Caco-2 (cell line): ENCODE measurements at regions not wholly inside any gene's neighbourhood (a gene's known extent, or its start where the extent isn't known, plus 50 kb on each side); places are given as distances from the start of the nearest gene placed in this dataset.
"Not testable (repeated sequence)": the region's sequence is repeated elsewhere in the genome, so short reads cannot be mapped to it uniquely, and the experiment has no call there.

Experiments
- BruUV-seq: library from RNA; stranded (reverse); fragments of 400-500 nt; replicated peaks from 2 replicates; lab custom pipeline; 2021; lab: Mats Ljungman, UMichigan
- CTCF ChIA-PET: fragments of 300-600 bp; sonication (Branson Sonifier 250); formaldehyde crosslinking; loops from one replicate; lab custom pipeline; 2022; ENCODE audit warnings: antibody characterized with exemption; lab: Charles Lee
- POLR2A ChIA-PET: fragments of 300-600 bp; sonication (Branson Sonifier 250); formaldehyde crosslinking; loops from one replicate; lab custom pipeline; 2022; ENCODE audit warnings: antibody characterized with exemption; lab: Charles Lee
- DNase-seq, 2 experiments: peaks; one replicate each; pipeline versions ENCODE4 v3.0.0 to v3.0.0-alpha.2; 2020 to 2022
- H3K27me3 ChIP-seq: replicated peaks from 2 replicates; pipeline ENCODE4 v1.6.0; 2011; ENCODE audit warnings: low read length; ENCODE audit not compliant: control insufficient read depth, insufficient read depth
- H3K36me3 ChIP-seq: 2 replicates; pipeline ENCODE4 v1.5.1; 2011; ENCODE audit warnings: low read length; ENCODE audit not compliant: control insufficient read depth, insufficient read depth
- H3K4me1 ChIP-seq: fragments of 250-450 bp; sonication (Bioruptor Pico); 2 replicates; pipeline ENCODE4 v1.5.1; 2020; ENCODE audit warnings: mild to moderate bottlenecking
- H3K4me3 ChIP-seq: 2 replicates; pipeline ENCODE4 v1.5.1; 2011; ENCODE audit warnings: low read depth, mild to moderate bottlenecking, control low read depth, low read length
- H3K9me3 ChIP-seq: fragments of 250-450 bp; sonication (Bioruptor Pico); 2 replicates; pipeline ENCODE4 v1.5.1; 2020; ENCODE audit warnings: mild to moderate bottlenecking, moderate library complexity
- H3K27ac Mint-ChIP-seq: one replicate; pipeline ENCODE4 v1.8.0; 2022; ENCODE audit warnings: mixed read lengths; ENCODE audit not compliant: unreplicated experiment
- H3K27me3 Mint-ChIP-seq: one replicate; pipeline ENCODE4 v1.8.0; 2022; ENCODE audit warnings: mixed read lengths; ENCODE audit not compliant: insufficient read depth, unreplicated experiment
- H3K36me3 Mint-ChIP-seq: one replicate; pipeline ENCODE4 v1.8.0; 2022; ENCODE audit warnings: mild to moderate bottlenecking, mixed read lengths; ENCODE audit not compliant: insufficient read depth, unreplicated experiment
- H3K4me1 Mint-ChIP-seq: one replicate; pipeline ENCODE4 v1.8.0; 2022; ENCODE audit warnings: low read depth, mixed read lengths; ENCODE audit not compliant: unreplicated experiment
- H3K4me3 Mint-ChIP-seq: one replicate; pipeline ENCODE4 v1.8.0; 2022; ENCODE audit warnings: mild to moderate bottlenecking, moderate library complexity, mixed read lengths; ENCODE audit not compliant: unreplicated experiment
- H3K9me3 Mint-ChIP-seq: one replicate; pipeline ENCODE4 v1.8.0; 2022; ENCODE audit warnings: mixed read lengths; ENCODE audit not compliant: unreplicated experiment
- intact Hi-C: fragments of 100-400 bp; cut with micrococcal nuclease; formaldehyde crosslinking; loops from one replicate; pipeline ENCODE4 v1.10.0; 2022; ENCODE audit not compliant: unreplicated experiment
- TF ChIP-seq, protein P1 (sequence below), 2 experiments: fragments of 200-600 bp in 1 of 2; IDR thresholded peaks; 1 replicate in 1 of 2; 2 replicates in 1 of 2; pipeline versions ENCODE4 v1.5.1 to v1.8.0; 2011 to 2022; ENCODE audit warnings: antibody characterized with exemption in 1 of 2, control low read depth in 1 of 2, inconsistent platforms in 1 of 2, low read depth in 1 of 2, low read length in 1 of 2, mild to moderate bottlenecking in 1 of 2, moderate library complexity in 1 of 2; ENCODE audit not compliant: insufficient read depth in 1 of 2, severe bottlenecking in 1 of 2, unreplicated experiment in 1 of 2

DNA sequence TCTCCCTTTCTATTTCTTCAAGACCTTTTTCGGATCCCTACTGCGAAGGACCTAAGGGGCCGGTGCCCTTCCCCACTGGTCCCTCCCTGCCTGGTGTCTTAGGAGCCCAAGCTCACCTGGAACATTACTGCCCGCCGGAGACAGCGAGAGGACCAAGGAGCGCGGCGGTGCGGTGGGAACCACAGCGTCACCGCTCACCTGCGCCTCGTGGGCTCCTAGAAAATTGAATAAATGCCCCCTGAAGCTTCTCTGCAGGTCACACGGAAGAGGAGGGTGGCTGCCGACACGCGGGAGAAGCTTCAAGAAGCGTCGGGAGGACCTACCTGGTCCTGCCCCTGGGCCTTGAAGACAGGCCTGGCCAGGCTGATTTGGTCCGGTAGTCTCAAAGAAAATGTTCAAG, 65.2 kb downstream of the PPIAL4A start:
- Histone ChIP-seq H3K9me3 (no peaks in the 10 kb centered on the region), H3K36me3 (no peaks in the 10 kb centered on the region), H3K27me3 (no peaks in the 10 kb centered on the region), H3K4me1 (no peaks in the 10 kb centered on the region), H3K4me3 (no peak overlapping the region)
- no peak overlapping the region for H3K4me3 Mint-ChIP-seq
- CTCF ChIA-PET = no interaction called here
- H3K4me1 Mint-ChIP-seq = no peaks in the 10 kb centered on the region
- H3K27me3 Mint-ChIP-seq = no peaks in the 10 kb centered on the region
- POLR2A ChIA-PET = no interaction called here
- BruUV-seq = no TSS peak
- intact Hi-C loops = no loop called here
- DNase-seq = no peak
- TF ChIP-seq, protein P1, sequence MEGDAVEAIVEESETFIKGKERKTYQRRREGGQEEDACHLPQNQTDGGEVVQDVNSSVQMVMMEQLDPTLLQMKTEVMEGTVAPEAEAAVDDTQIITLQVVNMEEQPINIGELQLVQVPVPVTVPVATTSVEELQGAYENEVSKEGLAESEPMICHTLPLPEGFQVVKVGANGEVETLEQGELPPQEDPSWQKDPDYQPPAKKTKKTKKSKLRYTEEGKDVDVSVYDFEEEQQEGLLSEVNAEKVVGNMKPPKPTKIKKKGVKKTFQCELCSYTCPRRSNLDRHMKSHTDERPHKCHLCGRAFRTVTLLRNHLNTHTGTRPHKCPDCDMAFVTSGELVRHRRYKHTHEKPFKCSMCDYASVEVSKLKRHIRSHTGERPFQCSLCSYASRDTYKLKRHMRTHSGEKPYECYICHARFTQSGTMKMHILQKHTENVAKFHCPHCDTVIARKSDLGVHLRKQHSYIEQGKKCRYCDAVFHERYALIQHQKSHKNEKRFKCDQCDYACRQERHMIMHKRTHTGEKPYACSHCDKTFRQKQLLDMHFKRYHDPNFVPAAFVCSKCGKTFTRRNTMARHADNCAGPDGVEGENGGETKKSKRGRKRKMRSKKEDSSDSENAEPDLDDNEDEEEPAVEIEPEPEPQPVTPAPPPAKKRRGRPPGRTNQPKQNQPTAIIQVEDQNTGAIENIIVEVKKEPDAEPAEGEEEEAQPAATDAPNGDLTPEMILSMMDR (IDR thresholded peaks at IDR 0.05; ENCODE audit: insufficient read depth in 1 of 2, low read depth in 1 of 2, low read length in 1 of 2, severe bottlenecking in 1 of 2, unreplicated experiment in 1 of 2) = no peak
- no peak overlapping the region for H3K27ac Mint-ChIP-seq
- no peaks in the 10 kb centered on the region for H3K9me3 Mint-ChIP-seq
- peaks cover 5% of the 10 kb centered on the region for H3K36me3 Mint-ChIP-seq

DNA sequence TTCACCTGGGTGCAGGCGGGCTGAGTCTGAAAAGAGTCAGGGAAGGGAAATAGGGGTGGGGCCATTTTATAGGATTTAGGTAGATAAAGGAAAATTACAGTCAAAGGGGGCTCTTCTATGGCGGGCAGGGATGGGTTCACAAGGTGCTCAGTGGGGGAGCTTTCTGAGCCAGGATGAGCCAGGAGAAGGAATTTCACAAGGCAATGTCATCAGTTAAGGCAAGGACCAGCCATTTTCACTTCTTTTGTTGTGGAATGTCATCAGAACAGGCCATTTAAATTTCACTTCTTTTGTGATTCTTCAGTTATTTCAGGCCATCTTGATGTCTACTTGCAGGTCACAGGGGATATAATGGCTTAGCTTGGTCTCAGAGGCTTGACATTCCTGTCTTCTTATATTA, 66.4 kb downstream of the PPIAL4A start:
- H3K36me3 ChIP-seq, H3K4me1 ChIP-seq, H3K9me3 Mint-ChIP-seq, H3K27me3 Mint-ChIP-seq, H3K4me3 ChIP-seq, BruUV-seq, H3K4me3 Mint-ChIP-seq, H3K27ac Mint-ChIP-seq, H3K36me3 Mint-ChIP-seq, CTCF ChIA-PET, POLR2A ChIA-PET, intact Hi-C loops, H3K27me3 ChIP-seq, H3K4me1 Mint-ChIP-seq, H3K9me3 ChIP-seq, DNase-seq: not testable (repeated sequence)

DNA sequence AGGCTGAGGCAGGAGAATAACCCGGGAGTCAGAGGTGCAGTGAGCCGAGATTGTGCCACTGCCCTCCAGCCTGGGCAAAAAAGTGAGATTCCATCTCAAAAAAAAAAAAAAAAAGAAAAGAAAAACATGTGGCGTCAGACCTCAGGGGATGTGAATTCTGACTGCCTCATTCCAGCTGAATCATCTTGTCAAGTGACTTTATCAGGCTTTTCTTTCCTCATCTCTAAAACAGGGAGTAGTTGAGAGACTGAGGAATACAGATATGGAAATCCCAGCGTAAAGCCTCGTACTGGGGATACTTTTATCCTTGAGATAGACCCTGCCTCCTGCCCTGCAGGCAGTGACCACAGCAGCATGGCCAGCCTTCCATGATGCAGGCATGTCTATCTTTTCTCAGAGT, 76.4 kb downstream of the PPIAL4A start:
- CTCF ChIA-PET, H3K27me3 Mint-ChIP-seq, H3K4me3 ChIP-seq, H3K36me3 ChIP-seq, H3K4me1 Mint-ChIP-seq, H3K9me3 ChIP-seq, H3K4me1 ChIP-seq, H3K27me3 ChIP-seq, H3K36me3 Mint-ChIP-seq, H3K9me3 Mint-ChIP-seq, H3K27ac Mint-ChIP-seq, H3K4me3 Mint-ChIP-seq, BruUV-seq, intact Hi-C loops, DNase-seq, POLR2A ChIA-PET: not testable (repeated sequence)

DNA sequence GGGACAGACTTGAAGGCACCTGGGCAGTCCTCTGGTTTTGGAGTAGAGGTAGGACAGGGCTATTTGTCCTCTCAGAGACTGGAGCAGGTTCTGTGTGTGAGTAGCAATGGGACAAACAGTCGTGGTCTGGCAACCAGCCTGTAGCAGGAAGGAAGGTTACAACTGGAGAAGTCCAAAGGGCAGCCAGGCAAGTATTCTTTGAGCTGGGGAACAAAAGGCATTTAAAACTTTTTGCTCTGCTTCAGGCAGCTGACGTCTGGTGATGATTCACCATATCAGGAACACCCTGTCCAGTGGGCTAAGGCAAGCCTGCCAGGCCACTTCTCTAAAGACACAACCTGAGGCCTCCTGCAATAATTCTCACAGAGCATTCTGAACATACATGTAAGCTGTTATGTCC, 83.3 kb downstream of the PPIAL4A start:
- POLR2A ChIA-PET, H3K4me3 ChIP-seq, H3K9me3 Mint-ChIP-seq, H3K9me3 ChIP-seq, H3K36me3 ChIP-seq, H3K4me3 Mint-ChIP-seq, H3K4me1 Mint-ChIP-seq, CTCF ChIA-PET, intact Hi-C loops, H3K27me3 Mint-ChIP-seq, H3K4me1 ChIP-seq, BruUV-seq, H3K27ac Mint-ChIP-seq, H3K27me3 ChIP-seq, H3K36me3 Mint-ChIP-seq: not testable (repeated sequence)
- DNase-seq = peak; percentile 55 to 68

DNA sequence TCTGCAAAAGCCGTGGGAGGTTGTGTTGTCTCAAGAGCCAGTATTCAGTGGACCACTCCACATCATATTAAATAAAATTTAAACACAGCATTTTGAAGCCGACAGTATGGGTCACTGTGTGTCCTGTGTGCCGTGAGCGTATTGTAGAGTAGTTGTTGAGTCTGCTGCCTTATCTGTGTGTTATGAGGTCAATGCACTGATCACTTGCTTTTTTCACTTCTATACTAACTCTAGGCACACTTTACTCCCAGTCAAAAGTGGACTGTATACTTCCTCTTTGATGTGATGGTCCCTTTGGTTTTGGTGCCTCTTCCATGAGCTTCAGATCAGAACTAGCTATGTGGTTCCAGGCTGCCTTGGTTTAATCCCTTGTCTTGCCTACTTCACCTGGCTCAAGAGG, 84.3 kb downstream of the PPIAL4A start:
- H3K36me3 Mint-ChIP-seq, H3K4me1 ChIP-seq, H3K4me3 Mint-ChIP-seq, DNase-seq, H3K4me1 Mint-ChIP-seq, BruUV-seq, H3K9me3 Mint-ChIP-seq, H3K36me3 ChIP-seq, H3K9me3 ChIP-seq, POLR2A ChIA-PET, CTCF ChIA-PET, H3K4me3 ChIP-seq, H3K27me3 Mint-ChIP-seq, intact Hi-C loops, H3K27ac Mint-ChIP-seq, H3K27me3 ChIP-seq: not testable (repeated sequence)

DNA sequence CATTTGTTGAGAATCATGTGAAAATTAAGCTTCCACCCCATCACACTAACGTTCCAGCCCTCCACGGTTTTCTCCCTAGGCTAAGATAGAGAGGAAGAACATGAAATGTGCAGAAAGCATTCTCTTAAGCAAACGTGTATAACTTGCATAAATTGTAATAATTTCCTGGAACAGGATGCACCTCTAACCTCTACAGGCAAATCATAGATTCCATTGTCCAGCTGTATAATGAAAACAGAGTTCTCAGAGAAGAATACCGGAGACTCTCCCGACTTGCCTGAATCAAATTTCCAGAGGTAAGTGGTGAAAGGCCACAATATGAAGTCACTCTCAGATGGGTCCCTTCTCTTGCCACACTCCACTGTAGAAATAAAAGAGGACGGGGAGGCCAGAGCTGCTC, 87.7 kb downstream of the PPIAL4A start:
- H3K36me3 Mint-ChIP-seq, H3K27ac Mint-ChIP-seq, H3K9me3 ChIP-seq, H3K9me3 Mint-ChIP-seq, H3K4me3 ChIP-seq, DNase-seq, CTCF ChIA-PET, H3K4me3 Mint-ChIP-seq, H3K36me3 ChIP-seq, H3K4me1 ChIP-seq, H3K4me1 Mint-ChIP-seq, intact Hi-C loops, H3K27me3 Mint-ChIP-seq, BruUV-seq, POLR2A ChIA-PET, H3K27me3 ChIP-seq: not testable (repeated sequence)
